Breast epithelium (tissue), 3 donors: ENCODE measurements at regions not wholly inside any gene's neighbourhood (a gene's known extent, or its start where the extent isn't known, plus 50 kb on each side); places are given as distances from the start of the nearest gene placed in this dataset.
"Not testable (repeated sequence)": the region's sequence is repeated elsewhere in the genome, so short reads cannot be mapped to it uniquely, and the experiment has no call there.

Experiments
- POLR2A ChIP-seq: fragments of 450-650 bp; IDR thresholded peaks from one replicate; pipeline ENCODE4 v1.6.1; 2016; ENCODE audit warnings: antibody characterized with exemption, mild to moderate bottlenecking, moderate library complexity
- TF ChIP-seq, protein P1 (sequence below), 3 donors: fragments of 450-650 bp; IDR thresholded peaks; one replicate each; pipeline ENCODE4 v1.5.1; 2016 to 2017; ENCODE audit warnings: antibody characterized with exemption in 3 of 3, mild to moderate bottlenecking in 3 of 3, moderate library complexity in 3 of 3

DNA sequence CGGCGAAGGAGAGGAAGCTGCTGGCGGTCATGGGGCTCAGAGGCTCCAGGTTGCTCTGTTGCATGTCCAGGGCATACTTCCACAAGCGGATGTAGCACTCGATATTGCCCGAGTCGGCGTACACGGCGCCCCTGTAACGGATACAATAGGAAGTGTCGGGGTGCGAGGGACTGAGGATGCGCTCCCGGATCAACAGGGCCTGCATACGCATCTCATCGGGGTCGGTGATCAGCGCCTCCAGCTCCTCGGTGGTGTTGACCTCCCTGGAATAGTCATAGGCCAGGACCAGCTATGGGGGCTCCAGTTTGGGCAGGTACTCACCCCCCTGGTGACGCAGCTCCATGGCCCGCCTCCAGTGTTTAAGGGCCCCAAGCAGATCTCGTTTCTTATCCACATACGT, 150.8 kb downstream of the POTEC start:
- TF ChIP-seq, protein P1, sequence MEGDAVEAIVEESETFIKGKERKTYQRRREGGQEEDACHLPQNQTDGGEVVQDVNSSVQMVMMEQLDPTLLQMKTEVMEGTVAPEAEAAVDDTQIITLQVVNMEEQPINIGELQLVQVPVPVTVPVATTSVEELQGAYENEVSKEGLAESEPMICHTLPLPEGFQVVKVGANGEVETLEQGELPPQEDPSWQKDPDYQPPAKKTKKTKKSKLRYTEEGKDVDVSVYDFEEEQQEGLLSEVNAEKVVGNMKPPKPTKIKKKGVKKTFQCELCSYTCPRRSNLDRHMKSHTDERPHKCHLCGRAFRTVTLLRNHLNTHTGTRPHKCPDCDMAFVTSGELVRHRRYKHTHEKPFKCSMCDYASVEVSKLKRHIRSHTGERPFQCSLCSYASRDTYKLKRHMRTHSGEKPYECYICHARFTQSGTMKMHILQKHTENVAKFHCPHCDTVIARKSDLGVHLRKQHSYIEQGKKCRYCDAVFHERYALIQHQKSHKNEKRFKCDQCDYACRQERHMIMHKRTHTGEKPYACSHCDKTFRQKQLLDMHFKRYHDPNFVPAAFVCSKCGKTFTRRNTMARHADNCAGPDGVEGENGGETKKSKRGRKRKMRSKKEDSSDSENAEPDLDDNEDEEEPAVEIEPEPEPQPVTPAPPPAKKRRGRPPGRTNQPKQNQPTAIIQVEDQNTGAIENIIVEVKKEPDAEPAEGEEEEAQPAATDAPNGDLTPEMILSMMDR (IDR thresholded peaks at IDR 0.05): not testable (repeated sequence)
- not testable (repeated sequence) for TF ChIP-seq POLR2A
